DMS53 (cell line): ENCODE measurements at regions not wholly inside any gene's neighbourhood (a gene's known extent, or its start where the extent isn't known, plus 50 kb on each side); places are given as distances from the start of the nearest gene placed in this dataset.

Source experiments
- DNase-seq: peaks from one replicate; lab custom pipeline; 2025; lab: John Stamatoyannopoulos, UW

GRCh38 chr2:185990861-185991525 is 252.4 kb downstream of the FSIP2 start:
- no peak for DNase-seq

- DNase-seq: no peak
Measured at GRCh38 chr2:185998562-185999070, 260.0 kb downstream of the FSIP2 start.

- DNase-seq: no peak
Measured at GRCh38 chr2:186009341-186009740, 270.7 kb downstream of the FSIP2 start.

DNA sequence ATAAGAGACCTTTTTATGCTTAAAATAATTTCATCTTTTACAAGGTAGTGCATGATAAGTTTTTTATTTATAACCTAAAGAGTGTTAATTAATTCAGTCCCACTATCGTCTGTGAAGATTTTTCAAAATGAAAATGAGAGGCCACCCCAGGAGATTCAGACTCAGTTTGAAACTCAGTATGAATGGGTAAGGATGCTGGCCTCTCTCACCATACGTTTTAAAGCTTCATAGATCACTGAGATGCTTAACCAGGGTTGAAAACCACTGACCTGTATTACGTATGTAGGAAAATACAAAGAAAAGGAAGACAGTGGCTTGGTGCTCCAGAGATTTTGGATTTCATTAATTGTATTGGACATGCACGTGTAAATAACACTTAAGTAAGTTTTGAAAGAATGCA is 278.7 kb downstream of the FSIP2 start:
- no peak for DNase-seq

DNA sequence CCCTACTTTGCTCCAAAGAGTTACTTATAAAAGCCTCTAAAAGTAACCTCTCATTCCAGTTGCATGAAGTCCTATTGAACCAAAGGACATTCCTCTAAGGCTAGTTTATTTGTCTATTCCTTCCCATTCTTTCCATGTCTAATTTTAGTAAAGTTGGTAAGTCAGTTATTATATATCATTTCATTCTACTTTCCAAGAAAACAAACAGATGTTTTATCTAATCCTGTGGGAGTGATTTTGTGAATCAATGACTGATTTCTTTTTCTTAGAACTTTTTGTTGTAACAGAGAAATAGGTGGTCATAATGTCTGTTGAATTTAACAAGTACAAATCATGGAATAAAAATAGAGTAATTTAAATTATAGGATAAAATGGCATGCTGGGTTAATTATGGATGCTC is 286.3 kb downstream of the FSIP2 start:
- DNase-seq: no peak

GRCh38 chr2:186027922-186028321 is 289.3 kb downstream of the FSIP2 start:
- no peak for DNase-seq

DNA sequence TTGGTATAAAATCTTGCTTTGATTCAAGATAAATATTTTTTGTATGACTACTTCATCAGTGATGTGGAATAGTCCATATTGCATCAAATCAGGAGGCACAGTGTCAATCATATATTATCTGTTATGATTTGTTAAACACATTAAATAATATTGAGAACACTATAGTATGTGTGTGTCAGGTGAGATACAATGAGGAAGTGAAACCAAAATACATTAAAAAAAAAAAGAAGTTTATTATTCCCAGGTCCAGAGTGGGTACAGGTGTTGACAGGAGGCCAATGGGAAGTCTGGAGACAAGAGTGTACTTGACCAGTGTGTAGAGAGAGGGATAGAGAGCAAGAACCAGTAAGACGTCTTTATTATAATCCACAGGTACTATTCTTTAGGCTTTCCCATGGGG is 292.6 kb downstream of the FSIP2 start:
- peak; percentile 59 for DNase-seq

- DNase-seq: no peak
Measured at GRCh38 chr2:186032102-186032738, 293.6 kb downstream of the FSIP2 start.

DNA sequence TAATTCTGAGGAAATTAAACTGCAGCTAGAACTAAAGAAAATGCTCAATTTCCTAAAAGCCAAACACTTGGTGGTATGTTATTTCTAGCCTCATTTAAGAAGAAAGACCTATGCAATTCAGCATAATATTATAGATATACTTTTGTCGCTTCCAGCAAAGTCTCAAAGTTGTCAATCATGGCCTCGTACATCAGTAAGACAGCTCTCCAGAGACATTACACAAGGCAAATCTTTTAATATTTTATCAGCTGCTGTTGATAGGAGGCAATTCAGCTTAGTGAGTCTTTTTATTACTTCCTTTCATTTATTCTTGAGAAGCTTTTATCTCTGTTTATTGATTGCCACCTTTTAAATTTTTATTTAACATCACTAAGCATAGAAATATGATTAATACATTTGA is 294.3 kb downstream of the FSIP2 start:
- DNase-seq: no peak

DNA sequence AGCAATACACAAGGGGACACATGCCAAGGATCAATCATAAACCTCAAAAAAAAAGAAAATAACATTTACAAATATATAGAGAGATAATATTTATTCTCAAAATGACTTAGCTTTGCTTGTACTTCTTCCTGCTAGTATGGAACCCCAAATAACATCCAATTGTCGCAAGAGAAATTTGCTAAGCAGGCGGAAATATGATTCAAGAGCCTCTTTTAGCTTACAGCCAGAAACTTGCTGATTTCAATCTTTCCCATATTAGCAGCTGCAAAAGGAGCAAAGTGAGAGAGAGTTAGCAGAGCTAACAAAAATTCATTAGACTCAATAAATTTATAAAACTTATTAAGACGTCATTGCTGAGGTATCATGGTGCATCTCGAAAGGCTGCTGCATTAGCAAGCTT is 294.9 kb downstream of the FSIP2 start:
- DNase-seq: no peak

- DNase-seq: no peak
Measured at GRCh38 chr2:186036862-186037449, 298.4 kb downstream of the FSIP2 start.

DNA sequence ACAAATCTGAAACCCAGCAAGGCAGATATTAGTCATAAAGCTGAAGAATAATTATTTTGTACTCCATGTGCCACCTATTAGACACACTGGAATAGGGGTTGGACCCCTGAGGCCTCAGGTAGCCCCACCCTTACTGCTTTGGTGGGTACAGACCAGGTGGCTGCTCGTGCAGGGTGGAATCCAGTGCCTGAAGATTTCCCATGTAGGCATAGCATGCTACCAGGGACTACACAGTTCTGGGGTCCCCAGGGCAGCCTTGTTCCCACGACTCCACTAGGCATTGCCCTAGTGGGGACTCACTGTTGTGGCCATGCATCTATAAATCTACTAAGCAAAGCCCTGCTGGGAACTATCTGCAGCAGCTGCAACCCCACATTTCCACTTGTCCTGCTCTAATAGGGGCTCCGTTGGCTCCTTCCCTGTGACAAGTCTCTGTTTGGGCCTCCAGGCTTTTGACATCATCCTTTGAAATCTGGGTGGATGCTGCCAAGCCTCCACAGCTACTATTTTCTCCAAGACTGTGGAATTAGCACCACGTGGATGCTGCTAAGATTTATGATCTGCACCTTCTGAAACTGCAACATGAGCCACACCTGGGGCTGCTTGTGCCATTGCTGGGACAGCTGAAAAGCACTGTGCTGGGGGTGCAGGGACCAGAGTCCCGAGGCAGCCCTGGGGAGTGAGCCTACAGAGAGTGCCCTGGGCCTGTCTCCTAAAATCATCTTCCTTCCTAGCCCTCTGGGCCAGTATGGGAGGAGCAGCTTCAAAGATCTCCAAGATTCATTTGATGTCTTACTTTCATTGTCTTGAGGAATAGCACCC is 303.8 kb downstream of the FSIP2 start:
- no peak for DNase-seq

DNA sequence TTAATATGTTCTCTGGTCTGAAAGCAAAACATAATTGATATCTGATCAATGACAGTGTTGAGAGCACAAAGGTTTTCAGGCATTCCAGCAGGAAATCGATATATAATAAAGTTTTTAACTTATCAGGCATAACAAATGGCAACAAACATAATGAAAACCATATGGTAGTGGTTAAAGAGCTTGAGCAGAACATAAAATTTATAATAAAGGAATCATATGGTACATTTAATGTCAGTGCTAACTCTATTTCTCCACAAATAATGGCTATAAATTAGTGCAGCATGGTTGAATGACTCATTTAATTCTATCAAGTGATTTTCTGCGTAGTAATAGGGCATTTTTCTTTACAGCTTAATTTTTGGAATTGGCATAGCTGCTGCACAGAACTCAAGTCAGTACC is 306.2 kb downstream of the FSIP2 start:
- DNase-seq: no peak

GRCh38 chr2:186052930-186053329 is 314.3 kb downstream of the FSIP2 start:
- DNase-seq: no peak

GRCh38 chr2:186058614-186059013 is 320.0 kb downstream of the FSIP2 start:
- peak; percentile 47 for DNase-seq

GRCh38 chr2:186059096-186059495 is 320.5 kb downstream of the FSIP2 start:
- DNase-seq: peak; percentile 77

DNA sequence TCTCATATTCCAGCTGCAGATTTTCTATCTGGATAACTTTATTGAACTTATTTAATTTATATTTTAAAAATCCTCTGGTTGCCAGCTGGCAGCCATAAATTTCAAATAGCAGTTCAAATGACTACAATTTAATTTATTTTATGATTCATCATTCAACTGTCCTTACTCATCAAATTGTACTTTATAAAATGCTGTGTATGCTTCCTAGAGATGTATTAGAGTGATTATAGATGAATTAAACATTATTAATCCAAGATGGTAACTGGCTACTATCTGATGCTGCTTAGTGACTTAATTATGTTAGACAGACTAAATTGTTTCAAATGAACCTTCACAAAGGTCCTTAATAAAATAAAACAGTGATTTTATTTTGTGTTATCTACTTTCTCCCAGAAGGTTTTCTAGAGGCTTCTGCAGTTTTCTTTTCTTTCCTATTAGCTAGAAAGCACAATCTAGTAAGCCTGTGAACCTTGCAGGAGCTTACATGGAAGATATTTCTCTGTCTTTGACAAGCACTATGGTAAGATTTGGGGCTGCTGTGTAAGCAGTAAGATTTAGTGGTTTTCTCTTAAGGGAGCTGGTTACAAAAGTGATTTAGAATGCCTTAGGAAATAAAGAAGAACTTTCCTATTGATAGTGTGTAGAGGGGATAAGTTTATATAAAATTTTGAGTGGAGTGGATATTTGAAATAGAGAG is 322.3 kb downstream of the FSIP2 start:
- DNase-seq: no peak

GRCh38 chr2:186064507-186064906 is 325.9 kb downstream of the FSIP2 start:
- DNase-seq: no peak

GRCh38 chr2:186065491-186065890 is 326.9 kb downstream of the FSIP2 start:
- no peak for DNase-seq

GRCh38 chr2:186068139-186068801 is 329.7 kb downstream of the FSIP2 start:
- DNase-seq: no peak

DNA sequence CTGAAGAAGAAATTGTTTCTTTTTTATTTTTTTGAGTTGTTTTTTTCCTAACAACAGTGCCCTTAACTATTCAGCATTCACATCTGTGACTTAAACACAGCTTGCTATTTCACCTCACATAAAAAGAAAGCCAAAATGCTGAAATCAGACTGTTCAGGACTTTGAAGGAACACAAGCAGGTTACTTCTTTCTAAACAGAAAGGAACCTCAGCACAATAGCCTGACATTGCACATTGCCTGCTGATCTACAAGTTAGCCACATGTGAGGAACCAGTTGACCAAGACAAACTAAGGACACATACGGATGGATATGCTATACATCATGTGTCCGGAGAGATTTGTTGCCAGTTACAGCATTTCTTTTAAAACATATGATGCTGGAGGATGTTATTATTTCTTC is 331.1 kb downstream of the FSIP2 start:
- DNase-seq: no peak
